T-helper 2 cell treated with Interferon-gamma antibody and Interleukin-4, amounts not matched to agents 5 μg/mL and 100 μg/mL, for 36 hours (primary cell): ENCODE measurements at regions not wholly inside any gene's neighbourhood (a gene's known extent, or its start where the extent isn't known, plus 50 kb on each side); places are given as distances from the start of the nearest gene placed in this dataset.
A peak's percentile ranks its signal among the peaks of the same experiment; 100 is the strongest.

Source experiments
- DNase-seq: peaks from one replicate; pipeline ENCODE4 v3.0.0; 2021; ENCODE audit warnings: low spot score
- H3K27ac Mint-ChIP-seq: one replicate; pipeline ENCODE4 v1.8.0; 2021; ENCODE audit warnings: mild to moderate bottlenecking, mixed read lengths
- H3K27me3 Mint-ChIP-seq: one replicate; pipeline ENCODE4 v1.8.0; 2021; ENCODE audit warnings: low read depth, mixed read lengths
- H3K36me3 Mint-ChIP-seq: one replicate; pipeline ENCODE4 v1.8.0; 2021; ENCODE audit warnings: low read depth, mixed read lengths
- H3K4me1 Mint-ChIP-seq: one replicate; pipeline ENCODE4 v1.8.0; 2021; ENCODE audit warnings: low read depth, mixed read lengths
- H3K4me3 Mint-ChIP-seq: one replicate; pipeline ENCODE4 v1.8.0; 2022; ENCODE audit warnings: mild to moderate bottlenecking, moderate library complexity, mixed read lengths
- H3K9me3 Mint-ChIP-seq: one replicate; pipeline ENCODE4 v1.8.0; 2021; ENCODE audit warnings: mixed read lengths

DNA sequence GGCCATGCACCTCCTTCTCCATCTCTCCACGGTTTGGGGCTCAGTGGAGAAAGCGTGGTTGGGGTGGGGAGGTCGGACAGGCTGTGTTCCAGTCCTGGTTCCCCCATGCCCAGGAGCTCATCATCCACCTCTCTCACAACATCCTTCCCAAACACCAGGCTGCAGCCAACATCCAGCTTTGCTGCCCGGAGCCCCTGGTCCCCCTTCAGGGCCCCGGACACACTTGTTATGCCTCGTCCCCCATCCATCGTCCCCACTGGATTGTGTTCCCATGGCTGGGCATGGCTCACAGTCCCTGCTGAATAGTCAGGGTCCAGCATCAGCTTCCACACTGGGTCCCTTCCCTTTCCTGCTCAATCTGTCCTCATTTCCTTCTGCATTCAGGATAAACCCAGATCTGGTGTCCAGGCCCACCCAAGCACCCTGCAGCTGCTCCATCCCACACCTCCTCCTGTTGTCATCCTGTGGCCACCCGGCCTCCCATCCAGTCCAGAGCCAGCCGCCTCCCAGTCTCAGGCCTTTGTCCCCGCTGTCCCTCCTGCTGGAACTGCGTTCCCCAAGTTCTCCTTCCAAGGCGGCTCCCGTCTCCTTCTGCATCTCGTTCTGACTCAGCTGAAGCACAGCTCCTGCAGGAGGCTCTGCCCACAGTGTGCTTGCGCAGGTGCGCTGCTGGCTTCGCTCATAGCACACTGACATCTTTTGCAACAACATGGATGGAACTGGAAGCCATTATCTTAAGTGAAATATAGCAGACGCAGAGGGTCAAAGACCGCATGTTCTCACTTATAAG lies 211.4 kb upstream of the RTL1 start:
- DNase-seq = no peak
- no peaks in the 10 kb centered on the region for H3K4me1 Mint-ChIP-seq
- H3K36me3 Mint-ChIP-seq = no peaks in the 10 kb centered on the region
- H3K9me3 Mint-ChIP-seq = no peaks in the 10 kb centered on the region
- no peak overlapping the region for H3K27ac Mint-ChIP-seq
- no peaks in the 10 kb centered on the region for H3K27me3 Mint-ChIP-seq
- no peak overlapping the region for H3K4me3 Mint-ChIP-seq

DNA sequence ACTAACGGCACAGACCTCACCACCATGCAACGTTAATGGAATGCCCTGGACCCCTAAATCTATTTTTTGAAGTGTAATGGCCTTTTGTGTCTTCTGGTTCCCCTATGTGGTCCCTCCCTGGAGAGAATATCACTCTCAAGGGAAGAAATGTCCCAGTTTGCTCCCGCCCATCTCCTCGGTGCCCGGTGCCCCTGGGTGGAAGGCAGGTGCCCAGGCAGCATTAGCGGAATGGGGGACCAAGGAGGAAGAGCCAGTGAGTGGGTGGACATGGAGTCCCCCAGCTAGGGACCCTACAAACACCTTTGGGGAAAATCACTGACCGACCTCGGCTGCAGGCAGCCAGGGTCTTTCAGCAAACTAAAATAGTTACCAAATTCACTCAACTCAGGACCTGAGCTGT lies 212.1 kb upstream of the RTL1 start:
- no peak for DNase-seq
- H3K27ac Mint-ChIP-seq = no peak overlapping the region
- H3K4me1 Mint-ChIP-seq = peaks cover 2% of the 10 kb centered on the region
- no peak overlapping the region for H3K4me3 Mint-ChIP-seq
- H3K27me3 Mint-ChIP-seq = no peaks in the 10 kb centered on the region
- H3K36me3 Mint-ChIP-seq = no peaks in the 10 kb centered on the region
- no peaks in the 10 kb centered on the region for H3K9me3 Mint-ChIP-seq

DNA sequence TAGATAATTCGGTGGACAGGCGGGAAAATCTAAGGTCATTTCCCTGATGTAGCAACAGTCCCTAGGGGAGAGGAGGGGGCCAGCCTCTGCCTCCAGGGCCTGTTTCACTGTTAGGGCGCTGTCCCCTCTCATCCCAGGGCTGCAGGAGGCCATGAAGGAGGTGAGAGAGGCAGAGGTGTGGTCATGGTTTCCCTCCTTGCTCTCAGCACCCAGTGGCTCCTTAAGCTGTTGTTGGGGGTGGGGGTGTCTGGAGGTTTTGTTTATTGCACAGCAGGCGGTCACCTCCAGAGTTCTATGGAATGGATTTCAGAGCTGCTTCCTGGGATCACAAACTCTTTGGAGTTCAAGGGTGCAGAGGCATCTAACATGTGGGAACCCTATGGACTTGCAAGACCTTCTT lies 212.5 kb upstream of the RTL1 start:
- Mint-ChIP-seq H3K9me3 (no peaks in the 10 kb centered on the region), H3K27me3 (no peaks in the 10 kb centered on the region), H3K4me3 (no peak overlapping the region), H3K36me3 (no peaks in the 10 kb centered on the region), H3K27ac (no peak overlapping the region), H3K4me1 (peaks cover 6% of the 10 kb centered on the region)
- no peak for DNase-seq

DNA sequence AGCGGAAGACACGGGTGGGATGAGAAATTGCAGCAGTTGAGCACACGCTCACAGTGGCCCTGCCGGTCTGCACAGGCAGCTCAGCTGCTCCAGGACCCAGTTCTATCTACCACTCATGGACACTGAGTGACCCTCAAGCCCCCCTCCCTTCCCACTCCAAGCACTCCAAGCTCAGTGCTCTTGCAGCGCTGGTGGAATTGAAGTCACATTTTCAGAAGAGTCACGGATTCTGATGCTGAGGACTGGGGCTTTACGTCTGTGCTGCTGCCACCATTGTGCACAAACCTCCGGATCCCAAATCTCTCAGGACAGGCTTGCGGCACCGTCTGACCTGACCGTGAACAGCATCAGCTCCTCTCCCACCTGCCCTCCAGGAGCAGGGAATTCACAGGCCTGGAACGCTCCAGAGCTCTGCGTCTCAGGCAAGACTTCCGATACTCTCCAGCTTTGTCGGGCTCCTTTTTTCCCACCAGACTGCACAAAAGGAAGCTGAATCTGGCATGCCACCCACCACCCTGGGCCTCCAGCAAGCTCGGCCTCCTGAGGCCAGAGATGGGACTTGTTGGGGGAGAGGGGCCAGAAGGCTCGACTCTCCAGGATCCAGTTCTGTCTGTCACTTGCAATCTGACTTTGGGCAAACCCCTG lies 213.1 kb upstream of the RTL1 start:
- DNase-seq = no peak
- no peak overlapping the region for H3K4me3 Mint-ChIP-seq
- no peaks in the 10 kb centered on the region for H3K36me3 Mint-ChIP-seq
- H3K4me1 Mint-ChIP-seq = peaks cover 6% of the 10 kb centered on the region
- no peak overlapping the region for H3K27ac Mint-ChIP-seq
- H3K9me3 Mint-ChIP-seq = no peaks in the 10 kb centered on the region
- H3K27me3 Mint-ChIP-seq = no peaks in the 10 kb centered on the region

DNA sequence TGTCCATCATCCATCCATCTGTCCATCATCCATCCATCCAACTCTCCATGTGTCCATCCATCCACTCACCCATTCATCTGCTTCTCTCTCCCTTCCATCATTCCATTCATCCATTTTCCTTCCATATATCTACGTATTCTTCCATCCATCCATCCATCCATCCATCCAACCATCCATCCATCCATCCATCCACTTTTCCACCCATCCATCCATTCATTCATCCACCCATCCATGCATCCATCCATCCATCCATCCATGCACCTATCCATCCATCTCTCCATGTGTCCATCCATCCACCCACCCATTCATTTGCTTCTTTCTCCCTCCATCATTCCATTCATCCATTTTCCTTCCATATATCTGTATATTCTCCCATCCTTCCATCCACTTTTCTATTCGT lies 214.0 kb upstream of the RTL1 start:
- no peak overlapping the region for H3K4me3 Mint-ChIP-seq
- H3K4me1 Mint-ChIP-seq = peaks cover 6% of the 10 kb centered on the region
- no peaks in the 10 kb centered on the region for H3K27me3 Mint-ChIP-seq
- H3K36me3 Mint-ChIP-seq = no peaks in the 10 kb centered on the region
- no peak for DNase-seq
- H3K9me3 Mint-ChIP-seq = no peaks in the 10 kb centered on the region
- H3K27ac Mint-ChIP-seq = no peak overlapping the region

DNA sequence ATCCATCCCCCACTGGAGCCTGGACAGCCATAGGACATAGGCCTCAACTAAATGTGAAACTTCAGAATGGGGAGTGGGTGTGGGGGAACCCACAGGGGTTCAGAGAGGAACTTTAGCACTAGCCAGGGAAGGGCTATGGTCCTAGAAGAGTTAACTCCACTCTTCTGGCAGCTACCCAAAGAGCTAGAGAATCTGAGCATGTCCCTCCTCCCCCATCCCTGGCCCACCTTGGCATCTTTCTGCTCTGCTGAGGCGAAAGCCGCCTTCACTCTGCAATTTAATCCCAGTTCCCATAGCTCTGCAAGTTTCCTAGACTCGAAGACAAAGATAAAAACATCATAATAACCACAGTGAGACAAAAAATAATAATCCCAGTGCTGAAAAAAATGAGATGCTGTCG lies 214.7 kb upstream of the RTL1 start:
- Mint-ChIP-seq H3K9me3 (no peaks in the 10 kb centered on the region), H3K27ac (no peak overlapping the region), H3K27me3 (no peaks in the 10 kb centered on the region), H3K4me3 (no peak overlapping the region), H3K4me1 (peaks cover 6% of the 10 kb centered on the region), H3K36me3 (no peaks in the 10 kb centered on the region)
- DNase-seq = no peak

DNA sequence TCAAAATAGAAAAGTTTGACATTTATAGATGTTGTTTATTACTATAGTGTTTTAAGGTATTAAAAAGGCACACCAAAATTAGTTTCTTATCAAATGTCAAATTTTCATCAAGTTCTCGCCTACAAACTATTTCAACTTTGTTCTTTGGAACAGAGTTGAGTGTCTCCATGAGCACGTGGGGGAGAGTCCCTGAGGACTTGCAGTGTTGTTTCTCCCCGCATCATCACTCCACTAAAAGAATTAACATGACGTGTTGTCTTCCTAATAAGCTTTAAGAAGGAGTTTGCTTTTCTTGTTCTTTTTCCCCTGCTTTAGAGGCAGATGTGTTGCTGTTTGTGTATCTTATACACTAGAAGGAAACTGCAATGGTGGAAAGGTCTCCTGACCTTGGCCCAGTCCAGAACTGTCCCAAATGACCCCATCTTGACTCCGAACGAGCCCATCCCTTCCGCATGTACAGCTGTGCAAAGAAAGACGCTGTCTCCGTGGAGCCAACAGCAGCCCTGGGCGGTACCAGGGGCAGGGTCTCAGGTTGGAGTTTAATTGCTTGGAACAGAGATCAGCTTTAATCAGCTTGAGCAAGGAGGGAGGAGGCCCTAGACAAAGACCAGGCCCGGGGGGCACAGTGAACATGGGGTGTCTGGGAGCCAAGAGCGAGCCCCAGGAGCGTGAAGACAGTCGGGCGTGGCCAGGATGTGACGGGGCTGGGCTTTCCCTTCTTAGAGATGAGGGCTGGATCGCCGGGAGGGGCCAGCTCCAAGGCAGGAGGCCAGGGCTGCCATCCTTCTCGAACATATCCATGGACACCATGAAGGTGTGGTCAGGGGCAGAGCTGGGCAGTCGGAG lies 215.4 kb upstream of the RTL1 start:
- H3K27me3 Mint-ChIP-seq = no peaks in the 10 kb centered on the region
- H3K27ac Mint-ChIP-seq = no peak overlapping the region
- H3K4me3 Mint-ChIP-seq = no peak overlapping the region
- H3K4me1 Mint-ChIP-seq = peaks cover 6% of the 10 kb centered on the region
- H3K9me3 Mint-ChIP-seq = no peaks in the 10 kb centered on the region
- DNase-seq = no peak
- H3K36me3 Mint-ChIP-seq = no peaks in the 10 kb centered on the region

DNA sequence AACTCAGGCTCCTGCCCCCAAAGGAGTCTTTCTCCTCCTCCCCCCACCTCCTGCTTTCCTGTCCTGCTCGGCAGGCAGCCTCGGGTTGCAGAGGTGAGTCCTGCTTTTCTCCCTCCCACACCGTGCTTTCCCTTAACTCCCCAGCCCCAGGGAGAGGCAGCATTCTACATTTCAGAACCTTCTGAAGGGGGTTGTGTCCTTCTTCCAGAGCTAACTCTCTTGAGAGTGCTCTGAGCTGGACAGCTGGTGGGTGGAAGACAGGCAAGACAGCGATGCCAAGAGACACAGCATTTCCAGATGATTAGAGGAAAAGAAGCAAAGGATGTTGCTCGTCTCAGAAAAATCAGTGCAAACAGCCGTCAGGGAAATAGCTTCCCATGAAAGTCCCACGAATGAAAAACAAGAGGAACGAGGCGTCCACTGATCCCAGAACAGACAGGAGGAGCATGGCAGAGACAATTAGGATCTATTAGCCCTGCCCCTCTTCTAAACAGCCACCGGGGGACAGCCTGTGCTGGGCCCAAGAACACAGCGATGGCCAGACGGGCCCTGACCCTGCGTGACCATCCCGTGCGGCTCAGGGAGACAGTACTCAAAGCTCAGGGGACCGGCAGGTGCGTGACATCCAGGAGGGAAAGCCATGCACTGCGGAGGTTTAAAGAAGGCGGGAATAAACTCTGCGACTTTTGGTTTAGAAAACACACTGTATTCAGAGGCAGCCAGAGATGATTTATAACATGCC lies 216.5 kb upstream of the RTL1 start:
- no peaks in the 10 kb centered on the region for H3K36me3 Mint-ChIP-seq
- DNase-seq = no peak
- H3K27me3 Mint-ChIP-seq = no peaks in the 10 kb centered on the region
- no peak overlapping the region for H3K4me3 Mint-ChIP-seq
- no peaks in the 10 kb centered on the region for H3K9me3 Mint-ChIP-seq
- H3K27ac Mint-ChIP-seq = no peak overlapping the region
- H3K4me1 Mint-ChIP-seq = peaks cover 6% of the 10 kb centered on the region

DNA sequence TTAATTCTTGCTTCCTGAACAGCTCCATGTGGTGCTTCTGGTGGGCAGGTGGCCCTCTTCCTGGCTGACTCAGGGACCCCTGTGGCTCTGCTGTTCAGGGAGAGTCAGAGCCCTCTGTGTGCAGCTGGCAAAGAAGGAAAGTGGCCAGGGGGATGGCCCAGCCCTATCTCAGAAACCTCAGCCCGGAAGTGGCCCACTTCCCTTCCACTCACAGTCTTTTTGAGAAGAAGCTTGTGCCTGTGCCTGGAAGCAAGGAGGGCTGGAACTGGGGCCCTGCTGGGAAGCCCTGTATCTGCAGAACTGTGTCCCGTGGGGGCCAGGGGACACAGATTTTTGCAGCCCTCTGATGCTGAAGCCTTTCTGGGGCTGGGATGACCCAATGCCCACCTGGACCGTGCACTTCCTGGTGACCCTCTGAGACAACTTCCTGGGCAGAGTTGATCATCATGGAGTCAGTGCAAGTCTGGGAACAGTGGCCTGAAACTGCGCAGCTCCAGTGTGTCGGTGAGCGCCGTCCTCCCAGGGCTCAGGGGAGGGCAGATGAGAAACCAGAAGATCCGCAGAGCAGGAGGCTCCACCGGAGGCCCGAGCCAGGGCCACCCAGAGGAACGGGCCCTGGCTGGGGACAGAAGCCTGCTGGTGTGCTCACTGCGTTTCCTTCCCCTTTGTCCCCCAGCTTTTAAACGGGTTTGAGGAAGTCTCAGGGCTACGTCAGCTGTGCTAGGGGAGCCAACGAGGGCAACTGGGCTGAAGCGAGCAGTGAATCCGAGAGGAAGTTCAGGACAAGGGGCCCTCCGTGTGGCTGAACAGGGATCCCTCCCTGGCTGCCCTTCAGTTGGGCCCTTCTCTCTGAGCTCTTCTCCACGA lies 217.4 kb upstream of the RTL1 start:
- Mint-ChIP-seq H3K36me3 (no peaks in the 10 kb centered on the region), H3K27ac (peak overlapping the region; percentile 64), H3K4me3 (peak overlapping the region; percentile 33), H3K27me3 (no peaks in the 10 kb centered on the region), H3K9me3 (no peaks in the 10 kb centered on the region), H3K4me1 (peaks cover 6% of the 10 kb centered on the region)
- DNase-seq = no peak

DNA sequence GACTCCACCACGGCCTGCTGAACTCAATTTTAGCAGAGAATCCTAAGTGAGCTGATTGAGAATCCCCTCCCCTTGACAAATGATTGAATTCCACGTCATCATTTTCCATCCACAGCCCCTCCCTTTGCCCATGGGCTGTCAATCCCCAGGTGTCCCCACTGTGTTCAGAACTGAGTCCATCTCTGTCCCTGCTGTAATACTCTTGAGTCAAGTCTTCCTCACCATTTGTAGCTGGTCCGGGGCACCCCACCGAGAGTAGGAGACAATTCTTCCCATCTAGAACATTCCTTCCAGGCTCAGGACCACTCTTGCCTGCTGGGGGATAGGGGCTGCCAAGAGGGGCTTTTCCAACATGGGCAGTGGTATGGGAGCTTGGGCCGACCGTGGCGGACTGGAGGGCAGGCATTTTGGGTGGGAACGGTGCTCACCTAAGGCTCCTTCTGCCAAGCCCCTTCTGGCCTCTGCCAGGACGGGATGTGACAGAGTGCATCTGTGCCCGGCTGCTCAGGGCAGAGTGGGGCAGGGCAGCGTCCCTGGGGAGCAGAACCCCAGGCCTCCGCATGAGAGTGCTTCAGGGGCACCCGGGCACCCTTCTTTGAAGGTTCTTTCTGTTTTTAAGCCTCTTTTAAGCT lies 218.1 kb upstream of the RTL1 start:
- no peak overlapping the region for H3K27ac Mint-ChIP-seq
- no peaks in the 10 kb centered on the region for H3K27me3 Mint-ChIP-seq
- H3K4me3 Mint-ChIP-seq = peak overlapping the region; percentile 33
- DNase-seq = no peak
- H3K9me3 Mint-ChIP-seq = no peaks in the 10 kb centered on the region
- H3K36me3 Mint-ChIP-seq = no peaks in the 10 kb centered on the region
- peaks cover 6% of the 10 kb centered on the region for H3K4me1 Mint-ChIP-seq

DNA sequence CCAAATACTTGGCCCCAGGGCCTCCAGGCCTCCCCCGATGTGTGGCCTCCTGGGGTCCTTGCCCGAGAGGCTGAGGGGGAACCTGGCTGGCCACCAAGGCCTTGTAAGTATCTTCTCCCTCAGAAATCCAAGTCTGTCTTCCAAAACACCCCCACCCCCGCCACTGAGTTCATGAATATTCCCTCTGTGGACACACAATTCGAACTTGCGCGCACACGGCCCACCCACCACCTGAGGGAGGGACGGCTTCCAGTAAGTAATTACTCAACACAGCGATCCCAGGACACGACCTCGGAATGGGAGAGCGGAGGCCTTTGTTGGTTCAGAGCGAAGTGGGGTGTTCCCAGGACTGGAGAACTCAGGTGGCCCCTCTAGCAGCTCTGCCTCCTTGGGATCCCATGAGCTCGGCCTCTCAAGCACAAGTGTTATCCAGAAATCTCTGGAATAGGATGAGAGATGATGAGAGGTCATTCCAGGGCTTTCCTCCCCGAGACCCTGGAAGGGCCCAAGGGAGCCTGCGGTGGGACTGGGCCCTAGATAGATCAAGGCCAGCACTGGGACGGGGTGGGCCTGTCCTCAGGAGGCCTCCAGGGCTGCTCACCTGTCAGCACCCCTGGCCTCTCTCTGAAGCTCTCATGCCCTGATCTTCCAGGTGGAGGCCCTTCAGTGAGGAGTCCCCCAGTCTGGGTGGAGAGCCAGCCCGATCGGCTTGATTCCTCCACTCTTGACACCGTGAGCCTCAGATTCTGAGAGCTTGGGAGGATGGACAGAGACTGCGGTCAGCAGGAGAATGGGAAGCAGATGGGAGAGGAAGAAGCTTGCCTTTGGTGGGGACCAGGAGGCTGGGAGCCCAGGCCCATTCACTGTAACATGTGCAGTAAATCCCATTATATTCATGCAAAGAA lies 219.0 kb upstream of the RTL1 start:
- no peaks in the 10 kb centered on the region for H3K36me3 Mint-ChIP-seq
- peaks cover 6% of the 10 kb centered on the region for H3K4me1 Mint-ChIP-seq
- no peak overlapping the region for H3K4me3 Mint-ChIP-seq
- no peak for DNase-seq
- no peaks in the 10 kb centered on the region for H3K27me3 Mint-ChIP-seq
- H3K9me3 Mint-ChIP-seq = no peaks in the 10 kb centered on the region
- H3K27ac Mint-ChIP-seq = no peak overlapping the region
